Loucy (cell line): ENCODE measurements at regions not wholly inside any gene's neighbourhood (a gene's known extent, or its start where the extent isn't known, plus 50 kb on each side); places are given as distances from the start of the nearest gene placed in this dataset.

Source experiments
- H2AFZ ChIP-seq: fragments of 200-600 bp; sonication (generic); 2 replicates; pipeline ENCODE4 v1.6.0; 2016; ENCODE audit warnings: antibody characterized with exemption, mild to moderate bottlenecking, low read length, moderate library complexity
- H3F3A ChIP-seq: fragments of 200-600 bp; 2 replicates; pipeline ENCODE4 v1.6.0; 2016; ENCODE audit warnings: antibody characterized with exemption, low read depth, mild to moderate bottlenecking
- H3K27me3 ChIP-seq: fragments of 200-600 bp; sonication (generic); 2 replicates; pipeline ENCODE4 v1.6.1; 2014; ENCODE audit warnings: low read length, mild to moderate bottlenecking; ENCODE audit not compliant: insufficient read depth, poor library complexity, severe bottlenecking
- H3K36me3 ChIP-seq: fragments of 200-600 bp; sonication (generic); 2 replicates; pipeline ENCODE4 v1.6.1; 2016; ENCODE audit warnings: low read length; ENCODE audit not compliant: insufficient read depth
- H3K4me1 ChIP-seq: fragments of 200-600 bp; sonication (generic); 2 replicates; pipeline ENCODE4 v1.5.1; 2014; ENCODE audit warnings: low read length, mild to moderate bottlenecking; ENCODE audit not compliant: insufficient read depth, poor library complexity, severe bottlenecking
- H3K4me2 ChIP-seq: fragments of 200-600 bp; sonication (generic); 2 replicates; pipeline ENCODE4 v1.6.0; 2014; ENCODE audit warnings: antibody characterized with exemption, low read length, low read depth, mild to moderate bottlenecking; ENCODE audit not compliant: poor library complexity, severe bottlenecking
- H3K4me3 ChIP-seq: fragments of 200-600 bp; sonication (generic); 2 replicates; pipeline ENCODE4 v1.5.1; 2014; ENCODE audit warnings: low read length, mild to moderate bottlenecking, mixed read lengths; ENCODE audit not compliant: poor library complexity, severe bottlenecking
- H3K79me2 ChIP-seq: fragments of 200-600 bp; sonication (generic); 2 replicates; pipeline ENCODE4 v1.6.1; 2014; ENCODE audit warnings: low read length; ENCODE audit not compliant: insufficient read depth
- H3K9ac ChIP-seq: fragments of 200-600 bp; sonication (generic); 2 replicates; pipeline ENCODE4 v1.6.0; 2014; ENCODE audit warnings: mild to moderate bottlenecking, low read depth, low read length, moderate library complexity; ENCODE audit not compliant: poor library complexity, severe bottlenecking
- H3K9me2 ChIP-seq: fragments of 200-600 bp; sonication (generic); replicated peaks from 2 replicates; pipeline ENCODE4 v1.6.1; 2016; ENCODE audit warnings: low read depth, low read length, mixed read lengths
- H3K9me3 ChIP-seq: fragments of 200-600 bp; sonication (generic); 2 replicates; pipeline ENCODE4 v1.6.1; 2014; ENCODE audit warnings: mild to moderate bottlenecking, antibody characterized with exemption, low read length, low read depth; ENCODE audit not compliant: insufficient read depth
- H4K20me1 ChIP-seq: fragments of 200-600 bp; sonication (generic); 2 replicates; pipeline ENCODE4 v1.6.0; 2014; ENCODE audit warnings: antibody characterized with exemption, low read length, mild to moderate bottlenecking; ENCODE audit not compliant: insufficient read depth, poor library complexity, severe bottlenecking
- EZH2phosphoT487 ChIP-seq: fragments of 200-600 bp; IDR thresholded peaks from 2 replicates; pipeline ENCODE4 v1.6.1; 2018; ENCODE audit warnings: antibody characterized with exemption, mild to moderate bottlenecking, moderate library complexity, borderline replicate concordance
- TF ChIP-seq, protein P1 (sequence below): fragments of 200-600 bp; sonication (generic); conservative IDR thresholded peaks from 2 replicates; pipeline ENCODE4 v1.5.1; 2014; ENCODE audit warnings: mild to moderate bottlenecking, antibody characterized with exemption, low read length

DNA sequence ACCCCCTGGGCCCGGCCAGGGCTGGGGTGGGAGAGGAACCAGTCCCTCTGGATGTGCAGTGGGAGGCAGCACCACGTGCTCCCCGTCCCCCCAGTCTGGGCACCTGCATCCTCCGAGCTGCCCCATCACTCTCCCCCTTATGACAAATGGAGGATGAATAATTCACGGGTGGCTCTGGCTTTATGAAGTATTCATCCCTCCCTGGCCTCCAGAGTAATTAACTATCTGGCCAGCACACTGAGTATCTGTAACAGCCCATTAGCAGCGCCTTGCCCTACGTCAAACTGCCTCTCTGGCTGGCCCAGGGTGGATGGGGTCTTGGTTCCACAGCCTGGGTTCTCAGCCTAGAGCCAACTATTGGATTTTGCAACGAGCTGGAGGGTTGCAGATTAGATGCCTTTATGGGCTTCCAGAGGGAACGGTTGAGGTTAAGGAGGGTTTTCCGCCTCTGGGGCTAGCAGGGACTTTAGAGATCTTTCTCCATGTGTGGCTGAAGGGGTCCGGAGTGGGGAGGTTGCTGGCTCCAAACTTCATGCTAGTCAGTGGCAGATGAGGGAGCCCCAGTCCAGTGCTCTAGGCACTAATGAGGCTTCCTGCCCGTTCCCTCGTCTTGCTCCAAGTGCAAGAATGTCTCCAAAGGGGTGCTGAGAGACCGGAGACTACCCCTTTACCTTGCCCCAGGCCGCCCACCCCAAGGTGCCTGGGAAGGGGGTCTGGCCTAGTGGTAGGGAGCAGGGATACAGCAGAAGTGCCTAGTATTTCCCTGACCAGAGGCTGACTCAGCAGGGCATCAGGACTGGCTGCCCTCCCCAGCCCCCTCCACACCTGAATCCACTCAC lies 53.5 kb upstream of the MLN start:
- Histone ChIP-seq H3K79me2 (no peaks in the 10 kb centered on the region), H3K27me3 (no peaks in the 10 kb centered on the region), H3K4me1 (peaks cover 90% of the 10 kb centered on the region), H2AFZ (no peak overlapping the region), H3K9ac (peak overlapping the region; percentile 59), H3K9me2 (no peaks in the 10 kb centered on the region), H3K36me3 (no peaks in the 10 kb centered on the region), H3K4me3 (peak overlapping the region; percentile 57), H4K20me1 (no peaks in the 10 kb centered on the region), H3K4me2 (peak overlapping the region; percentile 77), H3K9me3 (no peaks in the 10 kb centered on the region), H3F3A (peaks cover 4% of the 10 kb centered on the region; the same call in 1 of the 2 replicates)
- TF ChIP-seq, protein P1, sequence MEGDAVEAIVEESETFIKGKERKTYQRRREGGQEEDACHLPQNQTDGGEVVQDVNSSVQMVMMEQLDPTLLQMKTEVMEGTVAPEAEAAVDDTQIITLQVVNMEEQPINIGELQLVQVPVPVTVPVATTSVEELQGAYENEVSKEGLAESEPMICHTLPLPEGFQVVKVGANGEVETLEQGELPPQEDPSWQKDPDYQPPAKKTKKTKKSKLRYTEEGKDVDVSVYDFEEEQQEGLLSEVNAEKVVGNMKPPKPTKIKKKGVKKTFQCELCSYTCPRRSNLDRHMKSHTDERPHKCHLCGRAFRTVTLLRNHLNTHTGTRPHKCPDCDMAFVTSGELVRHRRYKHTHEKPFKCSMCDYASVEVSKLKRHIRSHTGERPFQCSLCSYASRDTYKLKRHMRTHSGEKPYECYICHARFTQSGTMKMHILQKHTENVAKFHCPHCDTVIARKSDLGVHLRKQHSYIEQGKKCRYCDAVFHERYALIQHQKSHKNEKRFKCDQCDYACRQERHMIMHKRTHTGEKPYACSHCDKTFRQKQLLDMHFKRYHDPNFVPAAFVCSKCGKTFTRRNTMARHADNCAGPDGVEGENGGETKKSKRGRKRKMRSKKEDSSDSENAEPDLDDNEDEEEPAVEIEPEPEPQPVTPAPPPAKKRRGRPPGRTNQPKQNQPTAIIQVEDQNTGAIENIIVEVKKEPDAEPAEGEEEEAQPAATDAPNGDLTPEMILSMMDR = no peak
- no peak for TF ChIP-seq EZH2phosphoT487

DNA sequence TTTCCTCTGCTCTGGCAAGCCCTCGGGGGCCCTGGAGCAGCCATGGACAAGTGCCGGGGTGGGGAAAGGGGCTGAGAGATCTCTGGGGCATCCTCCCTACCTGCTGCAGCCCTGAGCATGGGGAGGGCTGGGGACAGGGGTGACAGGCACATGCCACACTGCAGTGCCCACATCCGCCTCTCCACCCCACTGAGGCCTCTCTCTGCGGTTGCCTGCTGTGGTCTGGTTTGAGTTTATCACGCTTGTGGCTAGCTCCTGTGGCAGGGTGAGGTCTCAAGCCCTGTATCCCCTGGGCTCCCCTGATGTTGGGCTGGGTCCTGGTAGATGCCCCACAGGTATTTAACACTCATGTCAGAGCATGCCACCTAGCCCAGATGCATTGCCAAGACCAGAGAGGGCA lies 52.9 kb upstream of the MLN start:
- Histone ChIP-seq H3K4me1 (peaks cover 87% of the 10 kb centered on the region), H3K79me2 (no peaks in the 10 kb centered on the region), H2AFZ (no peak overlapping the region), H3F3A (peaks cover 4% of the 10 kb centered on the region; the same call in 1 of the 2 replicates), H3K4me2 (peak overlapping the region; percentile 77), H4K20me1 (no peaks in the 10 kb centered on the region), H3K9ac (peak overlapping the region; percentile 59), H3K9me3 (no peaks in the 10 kb centered on the region), H3K4me3 (peak overlapping the region; percentile 57), H3K36me3 (no peaks in the 10 kb centered on the region), H3K9me2 (no peaks in the 10 kb centered on the region), H3K27me3 (no peaks in the 10 kb centered on the region)
- peak; percentile 64 for TF ChIP-seq EZH2phosphoT487
- TF ChIP-seq, protein P1 = no peak

DNA sequence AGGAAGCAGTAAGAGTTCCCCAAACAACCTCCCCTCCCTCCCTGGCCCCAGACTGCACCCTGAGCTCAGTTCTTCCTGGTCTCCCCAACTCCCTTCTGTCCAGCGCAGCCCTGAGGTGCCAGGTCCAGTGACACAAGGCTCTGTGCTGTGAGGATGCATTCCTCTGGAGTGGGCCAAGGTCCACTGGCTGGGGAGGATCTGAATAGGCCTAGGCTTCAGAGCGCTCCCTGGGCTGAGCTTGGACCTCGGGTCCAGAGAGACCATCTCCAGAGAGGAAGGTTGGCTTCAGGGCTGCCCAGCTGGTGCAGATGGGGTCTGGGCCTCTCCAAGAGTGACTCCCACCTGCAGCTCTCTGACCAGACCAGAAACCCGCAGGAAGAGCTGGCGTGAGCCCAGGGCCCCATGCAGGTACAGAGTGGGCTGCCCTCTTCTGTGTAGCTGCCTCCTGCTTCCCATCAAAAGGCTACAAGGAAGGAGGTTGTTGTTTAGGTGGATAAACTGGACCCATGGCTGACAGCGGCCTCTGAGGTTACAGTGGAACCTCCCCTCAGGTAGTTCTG lies 52.3 kb upstream of the MLN start:
- Histone ChIP-seq H3K79me2 (no peaks in the 10 kb centered on the region), H3K4me2 (peak overlapping the region; percentile 77), H3F3A (peaks cover 4% of the 10 kb centered on the region; the same call in 1 of the 2 replicates), H3K4me3 (peak overlapping the region; percentile 10), H3K4me1 (peaks cover 82% of the 10 kb centered on the region), H3K36me3 (no peaks in the 10 kb centered on the region), H3K27me3 (no peaks in the 10 kb centered on the region), H4K20me1 (no peaks in the 10 kb centered on the region), H2AFZ (no peak overlapping the region), H3K9me3 (no peaks in the 10 kb centered on the region), H3K9me2 (no peaks in the 10 kb centered on the region), H3K9ac (peak overlapping the region; percentile 59)
- TF ChIP-seq, protein P1 = no peak
- TF ChIP-seq EZH2phosphoT487 = no peak
